H9 (cell line): ENCODE measurements at regions not wholly inside any gene's neighbourhood (a gene's known extent, or its start where the extent isn't known, plus 50 kb on each side); places are given as distances from the start of the nearest gene placed in this dataset.

Experiments used
- DNase-seq: peaks from one replicate; pipeline ENCODE4 v3.0.0-alpha.2; 2017
- H2AFZ ChIP-seq: one replicate; pipeline ENCODE4 v1.6.1; 2013; ENCODE audit warnings: mild to moderate bottlenecking, low read length, control low read depth, moderate library complexity
- H2AK5ac ChIP-seq: 2 replicates; pipeline ENCODE4 v1.6.1; 2013; ENCODE audit warnings: low read length, control low read depth, mixed read lengths; ENCODE audit not compliant: insufficient read length
- H2BK120ac ChIP-seq: one replicate; pipeline ENCODE4 v1.6.1; 2013; ENCODE audit warnings: low read depth, mild to moderate bottlenecking, low read length, control low read depth, inconsistent platforms; ENCODE audit not compliant: poor library complexity, severe bottlenecking
- H2BK12ac ChIP-seq: 2 replicates; pipeline ENCODE4 v1.6.1; 2013; ENCODE audit warnings: low read length, control low read depth, mixed read lengths, low read depth; ENCODE audit not compliant: insufficient read length
- H2BK15ac ChIP-seq: 2 replicates; pipeline ENCODE4 v1.6.1; 2013; ENCODE audit warnings: low read depth, low read length, control low read depth
- H2BK20ac ChIP-seq: one replicate; pipeline ENCODE4 v1.6.1; 2013; ENCODE audit warnings: low read depth, mild to moderate bottlenecking, low read length, control low read depth, inconsistent platforms; ENCODE audit not compliant: poor library complexity, severe bottlenecking
- H2BK5ac ChIP-seq: 2 replicates; pipeline ENCODE4 v1.6.1; 2013; ENCODE audit warnings: low read length, control low read depth, mixed read lengths; ENCODE audit not compliant: insufficient read length
- H3K14ac ChIP-seq: 2 replicates; pipeline ENCODE4 v1.6.1; 2013; ENCODE audit warnings: low read length, control low read depth; ENCODE audit not compliant: insufficient read depth
- H3K18ac ChIP-seq: 2 replicates; pipeline ENCODE4 v1.6.1; 2013; ENCODE audit warnings: low read depth, mild to moderate bottlenecking, mixed read lengths, low read length, control low read depth; ENCODE audit not compliant: insufficient read length
- H3K23ac ChIP-seq: 2 replicates; pipeline ENCODE4 v1.6.1; 2013; ENCODE audit warnings: low read length, control low read depth, mixed read lengths, low read depth; ENCODE audit not compliant: insufficient read length
- H3K23me2 ChIP-seq: 2 replicates; pipeline ENCODE4 v1.6.1; 2013; ENCODE audit warnings: low read depth, mild to moderate bottlenecking, mixed read lengths, low read length, control low read depth; ENCODE audit not compliant: insufficient read length, poor library complexity, severe bottlenecking
- H3K27ac ChIP-seq: 2 replicates; pipeline ENCODE4 v1.5.1; 2013; ENCODE audit warnings: low read length, control low read depth, mixed read lengths, low read depth; ENCODE audit not compliant: insufficient read length
- H3K27me3 ChIP-seq: 2 replicates; pipeline ENCODE4 v1.6.1; 2013; ENCODE audit warnings: low read length, control low read depth, inconsistent platforms; ENCODE audit not compliant: insufficient read depth
- H3K4ac ChIP-seq: 2 replicates; pipeline ENCODE4 v1.6.1; 2013; ENCODE audit warnings: low read depth, mild to moderate bottlenecking, control low read depth, inconsistent platforms, low read length, moderate library complexity
- H3K4me1 ChIP-seq: 2 replicates; pipeline ENCODE4 v1.6.1; 2013; ENCODE audit warnings: low read length, control low read depth, inconsistent platforms; ENCODE audit not compliant: insufficient read depth
- H3K4me2 ChIP-seq: 2 replicates; pipeline ENCODE4 v1.6.1; 2013; ENCODE audit warnings: low read length, control low read depth, mixed read lengths; ENCODE audit not compliant: insufficient read length, insufficient read depth
- H3K56ac ChIP-seq: 2 replicates; pipeline ENCODE4 v1.6.1; 2013; ENCODE audit warnings: low read depth, mild to moderate bottlenecking, mixed read lengths, low read length, control low read depth; ENCODE audit not compliant: insufficient read length
- H3K79me1 ChIP-seq: 2 replicates; pipeline ENCODE4 v1.6.1; 2013; ENCODE audit warnings: low read depth, mild to moderate bottlenecking, moderate library complexity, low read length, control low read depth, inconsistent platforms; ENCODE audit not compliant: insufficient read depth, poor library complexity, severe bottlenecking
- H3K79me2 ChIP-seq: 2 replicates; pipeline ENCODE4 v1.6.1; 2013; ENCODE audit warnings: low read length, control low read depth, inconsistent platforms; ENCODE audit not compliant: insufficient read depth
- H3K9ac ChIP-seq: 2 replicates; pipeline ENCODE4 v1.6.1; 2013; ENCODE audit warnings: low read length, control low read depth, mixed read lengths; ENCODE audit not compliant: insufficient read length; ENCODE audit errors: extremely low read depth
- H3K9me3 ChIP-seq: one replicate; pipeline ENCODE4 v1.6.1; 2013; ENCODE audit warnings: low read depth, low read length, inconsistent platforms; ENCODE audit not compliant: control insufficient read depth
- H3T11ph ChIP-seq: one replicate; pipeline ENCODE4 v1.6.1; 2013; ENCODE audit warnings: mild to moderate bottlenecking, low read length, control low read depth, inconsistent platforms
- H4K20me1 ChIP-seq: one replicate; pipeline ENCODE4 v1.6.1; 2013; ENCODE audit not compliant: control insufficient read depth, insufficient read length, insufficient read depth
- H4K5ac ChIP-seq: 2 replicates; pipeline ENCODE4 v1.6.1; 2013; ENCODE audit warnings: low read depth, mild to moderate bottlenecking, mixed read lengths, low read length, control low read depth; ENCODE audit not compliant: insufficient read length
- H4K8ac ChIP-seq: replicated peaks from 2 replicates; pipeline ENCODE4 v1.6.1; 2013; ENCODE audit warnings: low read length, control low read depth, mixed read lengths, low read depth; ENCODE audit not compliant: insufficient read length
- H4K91ac ChIP-seq: 2 replicates; pipeline ENCODE4 v1.6.1; 2013; ENCODE audit warnings: low read depth, mild to moderate bottlenecking, moderate library complexity, mixed read lengths, low read length, control low read depth; ENCODE audit not compliant: insufficient read length
- H3K27ac Mint-ChIP-seq, 3 experiments: 2 replicates in 2 of 3; 3 replicates in 1 of 3; pipeline ENCODE4 v1.8.0; 2020 to 2021; ENCODE audit warnings: mixed read lengths in 3 of 3, mild to moderate bottlenecking in 1 of 3, moderate library complexity in 1 of 3
- H3K27me3 Mint-ChIP-seq: 2 replicates; pipeline ENCODE4 v1.8.0; 2021; ENCODE audit warnings: low read depth, mild to moderate bottlenecking, moderate library complexity, mixed read lengths
- H3K36me3 Mint-ChIP-seq, 3 experiments: 2 replicates in 2 of 3; 3 replicates in 1 of 3; pipeline ENCODE4 v1.8.0; 2020 to 2021; ENCODE audit warnings: low read depth in 3 of 3, mixed read lengths in 3 of 3; ENCODE audit not compliant: insufficient read depth in 1 of 3
- H3K4me1 Mint-ChIP-seq, 2 experiments: 2 replicates each; pipeline ENCODE4 v1.8.0; 2020; ENCODE audit warnings: mixed read lengths in 2 of 2
- H3K4me3 Mint-ChIP-seq, 2 experiments: 2 replicates in 1 of 2; 3 replicates in 1 of 2; pipeline ENCODE4 v1.8.0; 2020 to 2021; ENCODE audit warnings: mild to moderate bottlenecking in 2 of 2, mixed read lengths in 2 of 2, moderate library complexity in 1 of 2
- H3K9me3 Mint-ChIP-seq, 2 experiments: 2 replicates in 1 of 2; 3 replicates in 1 of 2; pipeline ENCODE4 v1.8.0; 2020; ENCODE audit warnings: mild to moderate bottlenecking in 2 of 2, mixed read lengths in 2 of 2, moderate library complexity in 1 of 2
- CTCF ChIP-seq: fragments of 200-600 bp; sonication (generic); conservative IDR thresholded peaks from 3 replicates; pipeline ENCODE4 v1.8.0; 2021; ENCODE audit warnings: antibody characterized with exemption, mild to moderate bottlenecking
- WGBS: extraction: QIAGEN DNeasy Blood & Tissue Kit; methylation state at CpG from one replicate; pipeline ENCODE4 v1.1.7; 2013; ENCODE audit warnings: missing lambda C conversion rate, low lambda C conversion rate, mixed read lengths; ENCODE audit not compliant: insufficient read length; ENCODE audit errors: extremely low coverage; 5-methylcytosine and 5-hydroxymethylcytosine counted together

- H4K5ac ChIP-seq, result no peak overlapping the region
- no CpG with 5 or more reads among the region's 5 CpGs for WGBS
- H2BK120ac ChIP-seq, result no peak overlapping the region
- no peaks in the 10 kb centered on the region for H3K9me3 ChIP-seq
- no peak overlapping the region for H3K23ac ChIP-seq
- Mint-ChIP-seq H3K27me3 (peaks cover 1% of the 10 kb centered on the region; the same call in 1 of the 2 replicates), H3K27ac (no peak overlapping the region), H3K4me3 (no peak overlapping the region), H3K9me3 (peaks cover 16 to 17% of the 10 kb centered on the region in 2 experiments), H3K4me1 (no peaks in the 10 kb centered on the region; a peak in 1 of 4 replicates), H3K36me3 (peaks cover 0 to 12% (median 5%) of the 10 kb centered on the region in 3 experiments; a peak in 4 of 7 replicates)
- no peaks in the 10 kb centered on the region for H3K23me2 ChIP-seq
- H3K27ac ChIP-seq, result no peak overlapping the region
- H2AFZ ChIP-seq, result no peak overlapping the region
- no peak overlapping the region for H4K8ac ChIP-seq
- H4K20me1 ChIP-seq, result no peaks in the 10 kb centered on the region
- H2AK5ac ChIP-seq, result no peak overlapping the region
- no peaks in the 10 kb centered on the region for H3K79me2 ChIP-seq
- H3K18ac ChIP-seq, result no peak overlapping the region
- H3T11ph ChIP-seq, result no peak overlapping the region
- H4K91ac ChIP-seq, result no peak overlapping the region
- H3K4me1 ChIP-seq, result no peaks in the 10 kb centered on the region
- no peak overlapping the region for H2BK12ac ChIP-seq
- no peak overlapping the region for H2BK5ac ChIP-seq
- no peak for DNase-seq
- no peak overlapping the region for H3K4ac ChIP-seq
- H3K56ac ChIP-seq, result no peak overlapping the region
- H3K9ac ChIP-seq, result no peak overlapping the region
- no peaks in the 10 kb centered on the region for H3K27me3 ChIP-seq
- no peaks in the 10 kb centered on the region for H3K79me1 ChIP-seq
- H3K14ac ChIP-seq, result no peak overlapping the region
- no peak overlapping the region for H3K4me2 ChIP-seq
- no peak overlapping the region for H2BK15ac ChIP-seq
- no peak overlapping the region for H2BK20ac ChIP-seq
- TF ChIP-seq CTCF, result no peak
Observed at GRCh38 chr6:170124836-170125235, 166.0 kb downstream of the DLL1 start.
